Spleen (tissue), 7 donors: ENCODE measurements at regions not wholly inside any gene's neighbourhood (a gene's known extent, or its start where the extent isn't known, plus 50 kb on each side); places are given as distances from the start of the nearest gene placed in this dataset.

Source experiments
- POLR2A ChIP-seq, 3 donors: fragments of 450-650 bp; IDR thresholded peaks; one replicate each; pipeline ENCODE4 v1.5.1; 2017; ENCODE audit warnings: antibody characterized with exemption in 3 of 3, mild to moderate bottlenecking in 1 of 3
- POLR2AphosphoS5 ChIP-seq, 3 donors: sonication (generic); formaldehyde crosslinking; IDR thresholded peaks; one replicate each; pipeline ENCODE4 v1.5.1; 2017; ENCODE audit warnings: antibody characterized with exemption in 3 of 3
- TF ChIP-seq, protein P1 (sequence below), 11 experiments: fragments of 200-600 bp in 7 of 11; fragments of 450-650 bp in 4 of 11; sonication (generic) in 4 of 11; IDR thresholded peaks in 8 of 11; conservative IDR thresholded peaks in 3 of 11; 1 replicate in 7 of 11; 2 replicates in 4 of 11; pipeline versions ENCODE4 v1.4.0 to v1.8.0; 2016 to 2021; ENCODE audit warnings: antibody characterized with exemption in 11 of 11, inconsistent platforms in 4 of 11, mild to moderate bottlenecking in 1 of 11
- donor health status: DM: no; HTN: no; CAD: no; lungs with moderate emphysema.
- donor health status: DM: no; HTN: no; CAD: no.
- donor health status: DM: no; HTN: no; CAD: no.

DNA sequence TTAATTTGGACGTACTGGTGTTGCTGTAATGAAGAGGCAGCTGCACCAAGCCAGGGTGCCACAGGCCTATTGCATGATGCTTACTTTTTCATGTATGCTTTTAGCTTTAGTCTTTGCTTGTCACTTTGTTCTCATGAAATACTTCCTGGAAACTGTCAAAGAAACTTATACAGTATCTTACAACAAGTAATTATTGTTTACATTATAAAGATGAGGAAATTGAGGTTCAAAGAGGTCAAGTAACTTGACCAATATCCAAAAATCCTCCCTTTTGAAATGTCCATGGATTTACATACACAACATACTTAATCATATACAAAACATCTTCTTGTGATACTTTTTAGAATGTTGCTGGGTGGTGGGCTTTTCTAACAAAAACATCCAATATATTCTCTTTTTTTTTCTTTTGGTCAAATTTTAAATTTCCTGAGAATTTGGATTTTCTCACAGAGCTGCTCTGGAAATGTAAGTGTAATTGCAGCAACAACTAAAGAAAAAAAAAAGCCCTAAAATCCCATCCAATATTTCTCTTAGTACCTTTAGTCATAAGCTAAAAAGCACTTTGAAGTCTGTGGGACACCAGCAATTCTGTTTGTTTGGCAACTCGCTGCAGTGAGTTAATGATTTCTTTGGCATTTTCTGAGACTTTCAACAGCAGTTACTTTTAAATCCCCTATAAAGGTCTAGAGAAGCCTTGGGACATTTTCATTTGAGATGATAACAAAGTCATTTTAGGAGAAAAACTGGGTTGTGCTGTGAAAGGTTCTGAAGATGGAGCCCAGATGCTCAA is 500.6 kb upstream of the IGFBP3 start:
- TF ChIP-seq POLR2AphosphoS5 (IDR thresholded peaks at IDR 0.05) (no peak), POLR2A (IDR thresholded peaks at IDR 0.05) (no peak)
- TF ChIP-seq, protein P1, sequence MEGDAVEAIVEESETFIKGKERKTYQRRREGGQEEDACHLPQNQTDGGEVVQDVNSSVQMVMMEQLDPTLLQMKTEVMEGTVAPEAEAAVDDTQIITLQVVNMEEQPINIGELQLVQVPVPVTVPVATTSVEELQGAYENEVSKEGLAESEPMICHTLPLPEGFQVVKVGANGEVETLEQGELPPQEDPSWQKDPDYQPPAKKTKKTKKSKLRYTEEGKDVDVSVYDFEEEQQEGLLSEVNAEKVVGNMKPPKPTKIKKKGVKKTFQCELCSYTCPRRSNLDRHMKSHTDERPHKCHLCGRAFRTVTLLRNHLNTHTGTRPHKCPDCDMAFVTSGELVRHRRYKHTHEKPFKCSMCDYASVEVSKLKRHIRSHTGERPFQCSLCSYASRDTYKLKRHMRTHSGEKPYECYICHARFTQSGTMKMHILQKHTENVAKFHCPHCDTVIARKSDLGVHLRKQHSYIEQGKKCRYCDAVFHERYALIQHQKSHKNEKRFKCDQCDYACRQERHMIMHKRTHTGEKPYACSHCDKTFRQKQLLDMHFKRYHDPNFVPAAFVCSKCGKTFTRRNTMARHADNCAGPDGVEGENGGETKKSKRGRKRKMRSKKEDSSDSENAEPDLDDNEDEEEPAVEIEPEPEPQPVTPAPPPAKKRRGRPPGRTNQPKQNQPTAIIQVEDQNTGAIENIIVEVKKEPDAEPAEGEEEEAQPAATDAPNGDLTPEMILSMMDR (IDR thresholded peaks at IDR 0.05 in 8 of 11, conservative IDR thresholded peaks at IDR 0.05 in 3 of 11): no peak
